HuH-7 (cell line): ENCODE measurements at regions not wholly inside any gene's neighbourhood (a gene's known extent, or its start where the extent isn't known, plus 50 kb on each side); places are given as distances from the start of the nearest gene placed in this dataset.
"Not testable (repeated sequence)": the region's sequence is repeated elsewhere in the genome, so short reads cannot be mapped to it uniquely, and the experiment has no call there.

Source experiments
- DNase-seq: peaks from one replicate; pipeline ENCODE4 v3.0.0; 2011; ENCODE audit warnings: low spot score

DNA sequence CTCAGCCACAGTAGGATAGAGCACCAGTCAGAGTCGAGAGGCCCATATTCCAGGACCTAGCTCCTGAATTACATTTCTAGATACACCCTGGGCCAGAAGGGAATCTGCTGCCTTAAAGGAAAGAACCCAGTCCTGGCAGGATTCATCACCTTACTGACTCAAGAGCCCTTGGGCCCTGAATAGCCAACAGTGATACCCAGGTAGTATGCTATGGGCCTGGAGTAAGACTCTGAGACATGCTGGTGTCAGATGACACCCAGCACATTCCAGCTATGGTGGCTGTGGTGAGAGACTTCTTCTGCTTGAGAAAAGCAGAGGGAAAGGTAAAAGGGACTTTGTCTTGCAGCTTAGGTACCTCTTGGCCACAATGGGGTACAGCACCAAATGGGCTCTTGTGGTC is 192.5 kb downstream of the MSX2 start:
- not testable (repeated sequence) for DNase-seq

DNA sequence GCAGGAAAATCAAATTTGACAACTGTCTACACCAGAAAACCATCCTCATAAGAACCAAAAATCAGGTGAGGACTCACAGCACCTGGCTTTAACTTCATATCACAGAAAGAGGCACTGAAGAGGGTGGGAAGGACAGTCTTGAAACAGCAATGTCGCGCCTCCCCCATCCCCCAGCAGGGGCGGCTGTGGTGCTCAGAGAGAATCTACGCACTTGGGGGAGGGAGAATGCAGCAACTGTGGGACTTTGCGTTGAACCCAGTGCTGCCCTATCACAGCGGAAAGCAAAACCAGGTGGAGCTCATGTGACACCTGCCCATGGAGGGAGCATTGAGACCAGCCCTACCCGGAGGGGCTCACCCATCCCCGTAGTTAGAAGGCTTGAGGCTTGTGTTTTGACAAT is 191.8 kb downstream of the MSX2 start:
- no peak for DNase-seq

GRCh38 chr5:174911118-174911517 is 186.7 kb downstream of the MSX2 start:
- DNase-seq, result no peak

- DNase-seq, result peak; percentile 89
These were observed 185.9 kb downstream of the MSX2 start for GRCh38 chr5:174910245-174910737.

GRCh38 chr5:174903172-174903732 is 178.9 kb downstream of the MSX2 start:
- DNase-seq, result peak; percentile 18

GRCh38 chr5:174901336-174901735 is 177.0 kb downstream of the MSX2 start:
- no peak for DNase-seq

- DNase-seq, result no peak
These were observed 176.0 kb downstream of the MSX2 start for GRCh38 chr5:174900240-174900865.

GRCh38 chr5:174897281-174897950 is 173.0 kb downstream of the MSX2 start:
- DNase-seq, result no peak

- no peak for DNase-seq
These were observed 171.0 kb downstream of the MSX2 start for GRCh38 chr5:174895360-174895759.

GRCh38 chr5:174892742-174893141 is 168.4 kb downstream of the MSX2 start:
- DNase-seq, result no peak

- DNase-seq, result not testable (repeated sequence)
These were observed 156.2 kb downstream of the MSX2 start for GRCh38 chr5:174880412-174881200.

- DNase-seq, result no peak
These were observed 153.6 kb downstream of the MSX2 start for GRCh38 chr5:174877987-174878386.

DNA sequence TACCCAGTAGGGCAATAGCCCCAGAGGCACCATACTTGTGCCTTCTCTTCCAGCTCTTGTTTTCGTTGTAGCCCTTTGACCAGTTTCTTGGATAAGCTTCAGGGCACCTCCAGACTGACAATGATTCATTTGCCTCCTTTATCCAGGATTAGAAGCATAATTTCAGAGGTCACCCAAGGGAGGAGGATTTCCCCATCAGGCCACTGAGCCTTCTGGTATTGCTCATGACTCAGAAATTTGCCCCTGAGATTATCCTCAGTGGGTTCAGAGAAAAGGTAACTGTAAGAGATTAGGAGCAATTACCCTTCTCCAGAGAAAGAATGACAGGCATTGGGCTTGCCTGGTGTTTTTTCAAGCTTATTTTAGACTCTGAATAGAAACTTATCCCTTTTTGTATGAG is 147.9 kb downstream of the MSX2 start:
- DNase-seq, result no peak

GRCh38 chr5:174852143-174852542 is 127.8 kb downstream of the MSX2 start:
- DNase-seq, result no peak

- DNase-seq, result no peak
These were observed 126.3 kb downstream of the MSX2 start for GRCh38 chr5:174850565-174851169.

- DNase-seq, result no peak
These were observed 125.0 kb downstream of the MSX2 start for GRCh38 chr5:174849426-174849825.

GRCh38 chr5:174844971-174845370 is 120.6 kb downstream of the MSX2 start:
- no peak for DNase-seq

DNA sequence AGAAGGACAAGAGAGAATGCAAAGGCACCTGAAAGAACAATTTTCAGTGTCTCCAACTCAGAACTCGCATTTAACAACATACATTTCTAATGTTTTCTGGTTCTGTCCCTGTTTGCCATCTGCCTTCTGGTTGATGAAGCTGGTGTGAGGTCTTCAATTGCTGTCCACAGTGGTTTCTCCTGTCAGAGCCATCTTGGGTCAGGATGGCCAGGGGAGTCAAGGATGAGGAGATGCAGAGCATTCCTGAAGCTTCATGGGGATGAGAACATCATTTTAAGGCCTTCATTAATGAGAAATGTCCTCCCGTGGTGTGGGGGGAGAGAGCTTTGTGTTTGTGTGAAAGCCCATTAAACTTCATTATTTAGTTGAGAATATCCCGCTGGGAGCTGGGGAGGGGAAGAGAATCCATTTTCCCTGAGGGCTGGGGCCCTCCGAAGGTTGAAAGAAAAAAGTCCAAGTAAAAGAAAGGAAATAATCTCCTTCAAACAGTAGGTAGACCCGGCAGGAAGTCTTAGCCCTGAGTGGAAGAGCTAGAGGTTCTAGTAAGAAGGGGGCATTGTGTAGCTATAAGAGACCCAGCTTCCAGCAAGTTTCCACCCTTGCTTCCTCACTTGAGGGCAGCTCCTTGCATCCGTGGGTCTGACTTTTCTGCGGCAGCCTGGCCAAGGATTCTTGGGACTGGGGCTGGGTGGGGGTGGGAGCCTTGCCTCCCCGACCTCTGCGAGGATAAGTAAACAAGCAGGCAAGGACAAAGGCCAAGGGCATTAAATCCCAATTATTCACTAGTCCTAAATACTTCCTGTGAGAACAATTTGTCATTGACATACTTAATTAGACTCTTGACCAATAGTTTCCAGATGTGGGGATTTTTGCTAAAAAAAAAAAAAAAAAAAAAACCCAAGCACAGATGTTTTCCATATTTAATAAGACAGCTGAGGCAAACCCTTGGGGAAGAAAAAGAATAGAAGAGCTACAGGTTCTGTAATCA is 119.2 kb downstream of the MSX2 start:
- no peak for DNase-seq

DNA sequence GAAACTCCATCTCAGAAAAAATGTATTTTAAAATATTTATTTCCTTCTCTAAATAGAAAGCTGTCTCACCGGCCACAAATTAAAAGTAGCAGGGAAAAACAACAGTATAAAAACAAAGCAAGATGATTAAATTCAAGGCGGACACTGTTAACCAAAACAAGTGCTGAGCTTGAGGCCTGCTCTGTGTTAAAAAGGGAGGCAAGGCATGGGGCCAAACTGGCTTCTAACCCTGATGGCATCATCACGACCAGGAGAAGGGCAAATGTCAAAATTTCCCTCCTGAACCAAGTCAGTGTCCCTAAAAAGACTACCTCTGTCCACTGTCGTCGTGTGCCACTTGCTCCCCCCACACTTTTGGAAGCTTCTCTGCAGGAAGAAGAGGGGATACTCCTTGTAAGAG is 116.1 kb downstream of the MSX2 start:
- no peak for DNase-seq

DNA sequence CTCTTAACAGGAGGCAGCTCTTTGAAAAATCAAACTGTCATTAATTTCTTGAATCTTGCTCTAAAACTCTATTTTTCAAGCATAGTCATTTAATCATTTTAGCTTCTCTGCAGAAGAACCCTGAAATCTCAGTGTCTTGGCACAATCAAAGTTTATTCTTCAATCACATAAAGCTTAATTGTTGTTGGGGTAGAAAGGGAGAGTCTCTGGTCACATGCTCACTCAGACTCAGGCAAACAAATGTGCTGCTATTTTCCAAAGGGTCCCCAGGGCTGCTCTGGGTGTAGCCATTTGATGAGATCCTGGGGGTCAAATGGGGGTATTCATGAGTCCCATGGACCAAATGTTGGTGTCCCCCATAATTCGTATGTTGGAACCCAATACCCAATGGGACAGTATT is 114.8 kb downstream of the MSX2 start:
- DNase-seq, result no peak
